ELR (cell line): ENCODE measurements at regions not wholly inside any gene's neighbourhood (a gene's known extent, or its start where the extent isn't known, plus 50 kb on each side); places are given as distances from the start of the nearest gene placed in this dataset.

Experiments used
- DNase-seq: peaks from one replicate; pipeline ENCODE4 v3.0.0-alpha.2; 2015; ENCODE audit warnings: low read depth

GRCh38 chr2:200752332-200752731 lies 59.4 kb upstream of the BZW1 start:
- no peak for DNase-seq

- DNase-seq, result no peak
Observed at GRCh38 chr2:200752835-200753234, 58.9 kb upstream of the BZW1 start.

- peak; percentile 93 for DNase-seq
Observed at GRCh38 chr2:200756618-200757321, 54.9 kb upstream of the BZW1 start.

GRCh38 chr2:200757399-200757798 lies 54.3 kb upstream of the BZW1 start:
- peak; percentile 13 for DNase-seq

GRCh38 chr2:200758341-200758740 lies 53.4 kb upstream of the BZW1 start:
- no peak for DNase-seq

- DNase-seq, result peak; percentile 77
Observed at GRCh38 chr2:200761266-200761665, 50.4 kb upstream of the BZW1 start.
